Uterus (tissue), 2 donors: ENCODE measurements at regions not wholly inside any gene's neighbourhood (a gene's known extent, or its start where the extent isn't known, plus 50 kb on each side); places are given as distances from the start of the nearest gene placed in this dataset.

Experiments used
- CTCF ChIP-seq, 4 experiments: fragments of 200-600 bp in 2 of 4; fragments of 450-650 bp in 2 of 4; sonication (generic) in 2 of 4; IDR thresholded peaks; one replicate each; pipeline ENCODE4 v1.5.1; 2016 to 2019; ENCODE audit warnings: antibody characterized with exemption in 4 of 4, mild to moderate bottlenecking in 2 of 4, moderate library complexity in 1 of 4
- POLR2A ChIP-seq, 2 donors: fragments of 450-650 bp; IDR thresholded peaks; one replicate each; pipeline ENCODE4 v1.6.1; 2016; ENCODE audit warnings: antibody characterized with exemption in 2 of 2, mild to moderate bottlenecking in 1 of 2, moderate library complexity in 1 of 2

DNA sequence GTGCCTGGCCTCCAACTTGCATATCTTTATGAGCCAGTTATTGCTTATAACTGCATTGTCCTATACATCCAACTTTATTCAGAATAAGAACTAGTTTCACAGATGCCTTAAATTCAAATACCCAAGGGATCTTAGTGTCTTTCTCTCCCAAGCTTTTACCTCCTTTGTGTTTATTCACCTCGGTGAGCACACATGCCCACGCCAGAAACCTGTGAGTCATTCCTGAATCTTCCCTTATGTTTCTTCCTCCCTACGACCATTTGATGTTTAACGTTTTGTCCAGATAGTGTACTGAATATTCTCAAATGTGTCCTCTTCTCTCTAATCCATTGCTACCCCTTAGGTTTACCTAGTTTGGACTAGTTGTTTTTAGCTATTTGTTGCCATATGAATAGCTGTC is 55.5 kb upstream of the MEGF10 start:
- TF ChIP-seq CTCF (IDR thresholded peaks at IDR 0.05) (no peak), POLR2A (IDR thresholded peaks at IDR 0.05) (no peak)
